RPMI7951 (cell line): ENCODE measurements at regions not wholly inside any gene's neighbourhood (a gene's known extent, or its start where the extent isn't known, plus 50 kb on each side); places are given as distances from the start of the nearest gene placed in this dataset.
A peak's percentile ranks its signal among the peaks of the same experiment; 100 is the strongest.
"Not testable (repeated sequence)": the region's sequence is repeated elsewhere in the genome, so short reads cannot be mapped to it uniquely, and the experiment has no call there.

Experiments
- DNase-seq: peaks from one replicate; pipeline ENCODE4 v3.0.0-alpha.2; 2012; ENCODE audit warnings: low read depth

- DNase-seq = no peak
These were observed 104.1 kb downstream of the GPR85 start for GRCh38 chr7:112982441-112983063.

DNA sequence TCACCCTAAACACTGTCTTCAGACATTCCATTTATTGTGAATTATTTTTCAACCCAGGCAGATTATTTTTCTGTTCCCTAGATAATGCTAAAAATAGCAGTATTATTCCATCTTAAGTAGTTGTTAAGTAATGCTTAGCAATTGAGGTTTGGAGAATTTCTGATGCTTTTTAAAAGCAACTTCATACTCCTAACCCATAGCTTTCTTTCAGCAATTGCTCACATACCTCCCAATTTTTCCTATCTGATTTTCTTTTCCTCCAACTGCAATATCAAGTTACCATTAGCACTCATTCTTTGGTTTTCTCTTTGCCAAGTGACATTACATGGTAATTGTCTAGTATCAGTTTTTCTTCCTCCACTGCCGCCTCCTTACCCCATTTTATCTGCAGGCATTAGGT is 104.7 kb downstream of the GPR85 start:
- DNase-seq = no peak

GRCh38 chr7:112979055-112979454 is 107.6 kb downstream of the GPR85 start:
- not testable (repeated sequence) for DNase-seq

- not testable (repeated sequence) for DNase-seq
These were observed 109.2 kb downstream of the GPR85 start for GRCh38 chr7:112977244-112977955.

- DNase-seq = no peak
These were observed 115.9 kb downstream of the GPR85 start for GRCh38 chr7:112970771-112971170.

DNA sequence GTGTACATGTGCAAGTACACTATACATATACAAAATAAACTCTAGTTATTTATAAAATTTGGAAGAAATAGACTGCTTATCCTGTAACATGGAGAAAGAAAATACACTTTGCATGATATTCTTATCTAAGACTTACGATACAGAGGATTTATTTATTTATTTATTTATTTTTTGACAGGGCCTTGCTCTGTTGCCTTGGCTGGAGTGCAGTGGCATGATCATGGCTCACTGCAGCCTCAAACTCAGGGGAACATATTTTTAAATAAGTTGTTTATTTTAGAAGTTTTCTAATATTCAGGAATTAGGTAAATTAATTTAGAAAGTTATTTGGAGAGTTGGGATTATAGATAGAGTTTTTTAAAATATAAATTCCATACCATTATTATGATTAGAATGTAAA is 116.7 kb downstream of the GPR85 start:
- DNase-seq = no peak

DNA sequence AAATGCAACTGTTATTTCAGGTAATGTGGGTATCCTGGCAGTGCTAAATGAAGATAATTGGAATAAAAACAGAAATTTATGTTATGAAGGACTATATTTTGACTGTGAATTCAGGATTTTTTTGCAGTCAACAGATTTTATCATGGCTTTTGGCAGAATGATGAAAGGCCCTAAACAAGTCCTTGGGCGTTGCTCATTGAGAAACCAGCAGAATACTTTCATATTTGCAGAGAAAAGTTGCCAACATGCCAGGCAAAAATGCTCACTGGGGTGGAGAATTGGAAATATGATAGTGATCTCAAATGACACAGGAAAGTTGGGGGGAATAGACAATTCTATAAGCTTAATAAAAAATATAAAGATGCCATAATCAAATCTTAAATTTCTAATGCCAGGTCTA is 121.1 kb downstream of the GPR85 start:
- DNase-seq = no peak

GRCh38 chr7:112963634-112964033 is 123.0 kb downstream of the GPR85 start:
- DNase-seq = no peak

- DNase-seq = no peak
These were observed 123.8 kb downstream of the GPR85 start for GRCh38 chr7:112962815-112963214.

DNA sequence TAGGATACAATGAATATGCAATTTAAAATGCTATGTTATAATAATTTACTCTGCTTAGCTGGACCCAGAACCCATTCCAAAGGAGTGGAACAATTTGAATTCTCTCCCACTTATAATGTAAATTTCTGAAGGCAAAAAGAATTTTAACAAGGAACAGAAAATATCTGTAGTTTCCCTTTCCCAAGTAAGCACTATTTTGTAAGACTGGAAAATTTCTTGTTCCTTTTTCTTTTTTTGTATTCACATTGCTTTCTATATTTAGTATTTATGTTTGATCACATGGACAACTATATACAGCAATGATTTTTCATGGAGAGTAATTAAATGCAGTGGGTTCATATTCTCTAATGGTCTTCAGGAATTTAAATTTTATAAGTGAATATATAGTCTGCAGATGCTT is 127.4 kb downstream of the GPR85 start:
- DNase-seq = no peak

DNA sequence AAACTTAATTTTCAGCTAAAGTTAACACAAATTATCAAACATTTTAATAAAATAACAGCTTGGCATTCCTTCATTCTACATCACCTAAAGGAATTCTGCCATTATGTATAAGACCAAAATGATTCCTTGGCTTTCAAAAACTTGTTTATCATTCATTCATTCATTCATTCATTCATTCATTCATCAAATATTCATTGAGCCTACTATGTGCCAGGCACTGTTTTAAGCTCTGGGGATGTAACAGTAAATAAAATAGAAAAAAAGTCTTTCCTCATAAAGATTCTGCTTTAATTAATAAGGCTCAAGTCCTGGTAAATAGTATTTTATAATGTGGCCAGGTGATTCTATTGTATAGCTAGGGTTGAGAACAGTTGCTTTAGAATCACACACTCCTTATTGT is 127.9 kb downstream of the GPR85 start:
- no peak for DNase-seq

- DNase-seq = no peak
These were observed 128.7 kb downstream of the GPR85 start for GRCh38 chr7:112957901-112958300.

GRCh38 chr7:112953031-112953430 is 133.6 kb downstream of the GPR85 start:
- not testable (repeated sequence) for DNase-seq

DNA sequence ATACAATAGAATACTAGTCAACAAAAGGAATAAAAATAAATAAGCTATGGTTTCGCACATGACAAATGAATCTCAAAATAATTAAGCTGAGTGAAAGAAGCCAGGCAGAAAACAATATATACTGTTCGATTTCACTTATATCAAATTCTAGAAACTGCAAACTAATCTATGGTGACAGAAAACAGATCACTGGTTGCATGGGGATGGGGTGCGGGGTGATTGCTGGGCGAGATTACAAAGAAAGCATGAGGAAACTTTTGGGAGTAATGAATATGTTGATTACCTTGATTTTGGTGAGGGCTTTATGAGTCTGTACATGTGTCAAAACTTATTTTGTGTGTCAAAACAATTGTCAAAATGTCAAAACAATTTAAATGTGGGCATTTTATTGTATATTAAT is 135.6 kb downstream of the GPR85 start:
- DNase-seq = no peak

GRCh38 chr7:112949682-112950081 is 136.9 kb downstream of the GPR85 start:
- DNase-seq = not testable (repeated sequence)

- DNase-seq = peak; percentile 11
These were observed 140.3 kb downstream of the GPR85 start for GRCh38 chr7:112946350-112946749.

GRCh38 chr7:112945046-112945445 is 141.6 kb downstream of the GPR85 start:
- DNase-seq = no peak

DNA sequence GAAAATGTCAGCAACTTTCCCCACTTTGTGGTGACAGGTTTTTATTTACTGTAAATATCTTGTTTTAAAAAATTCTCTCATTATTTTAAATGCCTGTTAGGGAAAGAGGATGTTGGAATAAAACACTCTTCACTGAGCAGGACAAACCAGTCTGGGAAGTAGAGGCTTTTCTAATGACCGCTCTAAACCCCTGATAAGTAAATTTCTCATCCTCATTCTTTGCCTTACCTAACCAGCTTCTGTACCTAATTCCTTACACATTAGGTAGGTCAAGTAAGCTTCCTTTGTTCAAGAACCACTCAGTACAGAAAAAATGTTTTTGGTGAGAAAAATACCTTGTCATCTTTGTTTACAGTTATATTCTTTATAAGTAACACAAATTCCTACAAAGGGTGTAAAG is 143.6 kb downstream of the GPR85 start:
- DNase-seq = no peak

DNA sequence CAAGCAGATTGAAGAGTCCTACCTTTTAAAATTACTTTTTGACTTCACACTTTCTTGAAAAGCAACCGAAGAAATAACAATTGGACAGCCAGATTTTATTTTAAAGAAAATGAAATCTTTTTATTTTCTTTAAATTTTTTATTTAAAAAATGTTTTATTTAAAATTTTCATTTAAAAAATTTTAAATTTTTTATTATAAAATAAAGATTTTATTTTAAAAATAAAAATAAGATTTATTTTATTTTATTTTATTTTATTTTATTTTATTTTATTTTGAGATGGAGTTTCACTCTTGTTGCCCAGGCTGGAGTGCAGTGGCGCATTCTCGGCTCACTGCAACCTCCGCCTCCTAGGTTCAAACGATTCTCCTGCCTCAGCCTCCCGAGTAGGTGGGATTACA is 144.5 kb downstream of the GPR85 start:
- DNase-seq = not testable (repeated sequence)

- DNase-seq = no peak
These were observed 146.3 kb downstream of the GPR85 start for GRCh38 chr7:112940314-112940732.

- DNase-seq = peak; percentile 99
These were observed 146.9 kb downstream of the GPR85 start for GRCh38 chr7:112939574-112940313.

DNA sequence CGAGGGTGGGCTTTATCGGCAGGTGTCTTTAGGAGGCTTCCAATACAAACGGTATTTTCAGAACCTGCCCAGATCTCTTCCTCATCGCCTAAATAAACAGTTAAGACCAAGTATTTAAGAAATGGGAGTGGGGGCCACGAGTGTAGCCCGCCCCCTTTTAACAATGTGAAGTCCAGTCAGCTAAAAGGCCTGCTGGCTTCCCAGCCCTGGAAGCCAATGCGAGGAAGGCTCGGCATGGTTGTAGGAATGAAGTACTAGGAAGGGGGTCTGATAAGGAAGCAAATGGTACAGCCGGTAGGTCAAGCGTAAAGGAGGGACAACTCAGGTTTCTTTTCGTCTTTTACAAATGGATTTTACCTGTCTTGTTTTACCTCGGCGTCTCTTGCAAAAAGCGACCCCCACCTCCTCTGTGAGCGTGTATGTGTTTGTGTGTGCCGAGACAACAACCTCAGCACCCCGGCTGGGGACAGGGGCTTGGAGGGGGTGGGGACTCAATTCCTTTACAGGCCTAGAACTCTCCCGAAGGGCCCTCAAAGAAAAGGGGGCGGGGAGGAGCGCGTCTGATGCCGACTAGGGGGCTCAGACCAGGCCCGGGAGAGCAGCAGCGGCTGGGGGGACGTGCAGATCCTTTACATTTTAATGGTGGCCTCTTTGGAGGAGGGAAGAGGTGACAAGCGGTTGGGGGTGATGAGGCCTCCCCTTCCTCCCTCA is 147.6 kb downstream of the GPR85 start:
- DNase-seq = peak; percentile 40
